ENCODE measurements at regions not wholly inside any gene's neighbourhood (a gene's known extent, or its start where the extent isn't known, plus 50 kb on each side); places are given as distances from the start of the nearest gene placed in this dataset.

- no peak for TF ChIP-seq CTCF (IDR thresholded peaks at IDR 0.05)
- no peak for TF ChIP-seq POLR2A (IDR thresholded peaks at IDR 0.05)
Measured at GRCh38 chr6:119768201-119768600, 418.6 kb upstream of the MAN1A1 start.

All from uterus (tissue), 2 donors.